HFFc6 (cell line): ENCODE measurements at regions not wholly inside any gene's neighbourhood (a gene's known extent, or its start where the extent isn't known, plus 50 kb on each side); places are given as distances from the start of the nearest gene placed in this dataset.

Experiments used
- DNase-seq: peaks from one replicate; pipeline ENCODE4 v3.0.0-alpha.2; 2018
- H3K27ac Mint-ChIP-seq: 2 replicates; pipeline ENCODE4 v1.8.0; 2020; ENCODE audit warnings: mild to moderate bottlenecking, mixed read lengths
- H3K27me3 Mint-ChIP-seq: 2 replicates; pipeline ENCODE4 v1.8.0; 2021; ENCODE audit warnings: mild to moderate bottlenecking, moderate library complexity, mixed read lengths; ENCODE audit not compliant: insufficient read depth
- H3K36me3 Mint-ChIP-seq: 2 replicates; pipeline ENCODE4 v1.8.0; 2021; ENCODE audit warnings: low read depth, mixed read lengths
- H3K4me1 Mint-ChIP-seq: 2 replicates; pipeline ENCODE4 v1.8.0; 2020; ENCODE audit warnings: low read depth, mixed read lengths
- H3K4me3 Mint-ChIP-seq: 2 replicates; pipeline ENCODE4 v1.8.0; 2020; ENCODE audit warnings: mild to moderate bottlenecking, moderate library complexity, mixed read lengths
- H3K9me3 Mint-ChIP-seq: 2 replicates; pipeline ENCODE4 v1.8.0; 2020; ENCODE audit warnings: mild to moderate bottlenecking, mixed read lengths
- CTCF ChIP-seq: fragments of 200-600 bp; sonication (generic); IDR thresholded peaks from 2 replicates; pipeline ENCODE4 v1.5.0; 2021; ENCODE audit warnings: antibody characterized with exemption, mild to moderate bottlenecking

GRCh38 chrX:96311366-96311765 is 373.3 kb upstream of the DIAPH2 start:
- Mint-ChIP-seq H3K9me3 (no peaks in the 10 kb centered on the region), H3K4me3 (no peak overlapping the region), H3K27ac (no peak overlapping the region), H3K36me3 (no peaks in the 10 kb centered on the region), H3K4me1 (no peaks in the 10 kb centered on the region), H3K27me3 (no peaks in the 10 kb centered on the region; the same call in 1 of the 2 replicates)
- DNase-seq, result no peak
- no peak for TF ChIP-seq CTCF

DNA sequence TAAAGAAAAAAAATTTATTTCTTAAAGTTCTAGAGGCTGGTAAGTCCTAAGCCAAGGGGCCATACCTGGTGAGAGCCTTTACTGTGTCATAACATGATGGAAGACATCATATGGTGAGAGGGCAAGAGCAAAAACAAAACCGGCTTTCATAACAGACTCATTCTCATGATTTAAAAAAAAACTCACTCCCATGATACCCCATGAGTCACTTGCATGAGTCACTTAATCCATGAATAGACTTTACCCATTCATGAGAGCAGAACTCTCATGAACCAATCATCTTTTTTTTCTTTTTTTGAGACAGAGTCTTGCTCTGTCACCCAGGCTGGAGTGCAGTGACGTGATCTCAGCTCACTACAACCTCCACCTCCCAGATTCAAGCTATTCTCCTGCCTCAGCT is 369.7 kb upstream of the DIAPH2 start:
- DNase-seq, result peak; percentile 38
- no peaks in the 10 kb centered on the region for H3K4me1 Mint-ChIP-seq
- H3K4me3 Mint-ChIP-seq, result no peak overlapping the region
- TF ChIP-seq CTCF, result no peak
- H3K27ac Mint-ChIP-seq, result no peak overlapping the region
- no peaks in the 10 kb centered on the region for H3K9me3 Mint-ChIP-seq
- H3K36me3 Mint-ChIP-seq, result no peaks in the 10 kb centered on the region
- no peaks in the 10 kb centered on the region for H3K27me3 Mint-ChIP-seq

GRCh38 chrX:96361844-96362243 is 322.8 kb upstream of the DIAPH2 start:
- H3K27me3 Mint-ChIP-seq, result no peaks in the 10 kb centered on the region; the same call in 1 of the 2 replicates
- H3K9me3 Mint-ChIP-seq, result no peaks in the 10 kb centered on the region
- no peaks in the 10 kb centered on the region for H3K4me1 Mint-ChIP-seq
- no peak overlapping the region for H3K27ac Mint-ChIP-seq
- no peaks in the 10 kb centered on the region for H3K36me3 Mint-ChIP-seq
- no peak for TF ChIP-seq CTCF
- H3K4me3 Mint-ChIP-seq, result no peak overlapping the region
- DNase-seq, result no peak

- peak; percentile 80 for TF ChIP-seq CTCF
- peak; percentile 61 for DNase-seq
- no peak overlapping the region for H3K4me3 Mint-ChIP-seq
- no peaks in the 10 kb centered on the region for H3K36me3 Mint-ChIP-seq
- H3K9me3 Mint-ChIP-seq, result no peaks in the 10 kb centered on the region
- no peaks in the 10 kb centered on the region for H3K27me3 Mint-ChIP-seq
- H3K4me1 Mint-ChIP-seq, result peaks cover 4% of the 10 kb centered on the region; the same call in 1 of the 2 replicates
- no peak overlapping the region for H3K27ac Mint-ChIP-seq
Observed at GRCh38 chrX:96372313-96373046, 312.2 kb upstream of the DIAPH2 start.

DNA sequence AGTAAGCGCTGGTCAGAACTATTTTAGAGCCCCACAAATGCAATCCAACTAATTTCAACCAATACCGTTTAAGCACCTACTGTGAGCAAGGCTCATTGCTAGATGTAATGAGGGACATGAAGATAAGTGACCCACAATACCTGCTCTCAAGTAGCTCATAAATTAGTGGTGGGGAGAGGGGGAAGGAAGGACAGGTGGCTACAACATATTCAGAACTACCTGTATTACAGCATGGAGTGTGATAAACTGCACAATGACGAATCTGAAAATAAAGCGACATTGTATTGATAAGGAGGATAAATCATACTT is 311.6 kb upstream of the DIAPH2 start:
- Mint-ChIP-seq H3K27me3 (no peaks in the 10 kb centered on the region), H3K27ac (no peak overlapping the region), H3K4me3 (no peak overlapping the region)

More for the DNA sequence above, 311.6 kb upstream of the DIAPH2 start:
- Mint-ChIP-seq H3K9me3 (no peaks in the 10 kb centered on the region), H3K4me1 (peaks cover 4% of the 10 kb centered on the region; the same call in 1 of the 2 replicates), H3K36me3 (no peaks in the 10 kb centered on the region)
- peak; percentile 3; the same call in 1 of the 2 replicates for TF ChIP-seq CTCF
- DNase-seq, result no peak
